Naive thymus-derived CD4-positive, alpha-beta T cell (primary cell): ENCODE measurements at regions not wholly inside any gene's neighbourhood (a gene's known extent, or its start where the extent isn't known, plus 50 kb on each side); places are given as distances from the start of the nearest gene placed in this dataset.

ENCODE experiments used
- ATAC-seq: fragments of 150-1000 bp; cut with Tn5 transposase; 2 replicates; pipeline ENCODE4 v1.10.0; 2021; ENCODE audit warnings: mild to moderate bottlenecking, moderate library complexity
- CTCF ChIA-PET: fragments of 350-600 bp; sonication (Branson Sonifier 250); formaldehyde crosslinking; loops from one replicate; lab custom pipeline; 2021; ENCODE audit warnings: antibody characterized with exemption; lab: Charles Lee
- POLR2A ChIA-PET: fragments of 350-600 bp; sonication (Branson Sonifier 250); formaldehyde crosslinking; loops from one replicate; lab custom pipeline; 2021; ENCODE audit warnings: antibody characterized with exemption, inconsistent platforms; lab: Charles Lee
- DNase-seq, 9 donors: peaks; one replicate each; pipeline versions ENCODE4 v3.0.0 to v3.0.0-alpha.2; 2020 to 2022; ENCODE audit warnings: mixed read lengths in 1 of 9
- H3K27ac ChIP-seq: one replicate; pipeline ENCODE4 v1.7.0; 2013; ENCODE audit warnings: mild to moderate bottlenecking, low read depth, low read length, moderate library complexity
- H3K27me3 ChIP-seq, 2 donors: one replicate each; pipeline ENCODE4 v1.7.0; 2013; ENCODE audit warnings: low read length in 2 of 2, mild to moderate bottlenecking in 2 of 2, moderate library complexity in 2 of 2; ENCODE audit not compliant: control insufficient read depth in 2 of 2, insufficient read depth in 2 of 2
- H3K36me3 ChIP-seq, 3 experiments: 1 replicate in 2 of 3; 2 replicates in 1 of 3; pipeline ENCODE4 v1.7.0; 2013; ENCODE audit warnings: low read length in 3 of 3, mild to moderate bottlenecking in 3 of 3, moderate library complexity in 1 of 3; ENCODE audit not compliant: insufficient read depth in 3 of 3, control insufficient read depth in 2 of 3
- H3K4me1 ChIP-seq, 2 donors: one replicate each; pipeline ENCODE4 v1.7.0; 2013; ENCODE audit warnings: low read length in 2 of 2, mild to moderate bottlenecking in 2 of 2, moderate library complexity in 1 of 2; ENCODE audit not compliant: control insufficient read depth in 2 of 2, insufficient read depth in 2 of 2
- H3K4me3 ChIP-seq: 2 replicates; pipeline ENCODE4 v1.7.0; 2013; ENCODE audit warnings: mild to moderate bottlenecking, low read length
- H3K9me3 ChIP-seq, 3 experiments: 1 replicate in 2 of 3; 2 replicates in 1 of 3; pipeline ENCODE4 v1.7.0; 2013; ENCODE audit warnings: low read length in 3 of 3; ENCODE audit not compliant: control insufficient read depth in 2 of 3
- H3K27ac Mint-ChIP-seq, 9 donors: one replicate each; pipeline ENCODE4 v1.8.0; 2020 to 2022; ENCODE audit warnings: mixed read lengths in 9 of 9, mild to moderate bottlenecking in 8 of 9, moderate library complexity in 5 of 9, inconsistent platforms in 2 of 9
- H3K27me3 Mint-ChIP-seq, 5 donors: one replicate each; pipeline ENCODE4 v1.8.0; 2021 to 2022; ENCODE audit warnings: mixed read lengths in 5 of 5, mild to moderate bottlenecking in 1 of 5
- H3K36me3 Mint-ChIP-seq, 5 donors: one replicate each; pipeline ENCODE4 v1.8.0; 2020 to 2022; ENCODE audit warnings: mixed read lengths in 5 of 5, mild to moderate bottlenecking in 3 of 5, inconsistent platforms in 1 of 5
- H3K4me1 Mint-ChIP-seq, 7 donors: one replicate each; pipeline ENCODE4 v1.8.0; 2020 to 2022; ENCODE audit warnings: mixed read lengths in 7 of 7, mild to moderate bottlenecking in 3 of 7, inconsistent platforms in 1 of 7
- H3K4me3 Mint-ChIP-seq, 10 donors: one replicate each; pipeline ENCODE4 v1.8.0; 2020 to 2022; ENCODE audit warnings: mild to moderate bottlenecking in 10 of 10, mixed read lengths in 10 of 10, moderate library complexity in 6 of 10, inconsistent platforms in 2 of 10
- H3K9me3 Mint-ChIP-seq, 11 donors: one replicate each; pipeline ENCODE4 v1.8.0; 2020 to 2022; ENCODE audit warnings: mixed read lengths in 11 of 11, mild to moderate bottlenecking in 4 of 11, inconsistent platforms in 1 of 11, moderate library complexity in 1 of 11
- intact Hi-C, 2 donors: fragments of 100-400 bp; cut with micrococcal nuclease; formaldehyde crosslinking; loops; one replicate each; pipeline ENCODE4 v1.15.1; 2023

GRCh38 chr18:45139478-45139877 lies 458.8 kb downstream of the SETBP1 start:
- Histone ChIP-seq H3K4me1 (no peaks in the 10 kb centered on the region), H3K36me3 (no peaks in the 10 kb centered on the region), H3K27me3 (no peaks in the 10 kb centered on the region), H3K9me3 (no peaks in the 10 kb centered on the region), H3K4me3 (no peak overlapping the region), H3K27ac (no peak overlapping the region)
- Mint-ChIP-seq H3K4me3 (no peak overlapping the region), H3K9me3 (peaks cover 0 to 11% (median 3%) of the 10 kb centered on the region in 11 donors), H3K27ac (no peak overlapping the region), H3K36me3 (no peaks in the 10 kb centered on the region), H3K27me3 (peaks cover 0 to 11% (median 6%) of the 10 kb centered on the region in 5 donors), H3K4me1 (peaks cover 0 to 5% (median 0%) of the 10 kb centered on the region in 7 donors)
- ATAC-seq: no peak
- ChIA-PET CTCF (no interaction called here), POLR2A (no interaction called here)
- intact Hi-C loops: no loop called here
- no peak for DNase-seq

- Histone ChIP-seq H3K36me3 (no peaks in the 10 kb centered on the region), H3K27me3 (no peaks in the 10 kb centered on the region), H3K4me3 (no peak overlapping the region), H3K4me1 (no peaks in the 10 kb centered on the region), H3K9me3 (no peaks in the 10 kb centered on the region), H3K27ac (no peak overlapping the region)
- ChIA-PET CTCF (no interaction called here), POLR2A (no interaction called here)
- Mint-ChIP-seq H3K9me3 (peaks cover 0 to 13% (median 3%) of the 10 kb centered on the region in 11 donors), H3K36me3 (no peaks in the 10 kb centered on the region), H3K27me3 (peaks cover 0 to 9% (median 6%) of the 10 kb centered on the region in 5 donors), H3K4me1 (peaks cover 0 to 5% (median 0%) of the 10 kb centered on the region in 7 donors), H3K4me3 (no peak overlapping the region), H3K27ac (no peak overlapping the region)
- DNase-seq: no peak
- no peak for ATAC-seq
- intact Hi-C loops: no loop called here
These were observed 462.2 kb downstream of the SETBP1 start for GRCh38 chr18:45142868-45143267.

- no peaks in the 10 kb centered on the region for H3K36me3 ChIP-seq
- CTCF ChIA-PET: no interaction called here
- intact Hi-C loops: no loop called here
- ATAC-seq: no peak
- H3K27ac ChIP-seq: no peak overlapping the region
- H3K4me3 ChIP-seq: no peak overlapping the region
- H3K4me1 Mint-ChIP-seq: no peaks in the 10 kb centered on the region
- no peak overlapping the region for H3K4me3 Mint-ChIP-seq
- H3K27ac Mint-ChIP-seq: no peak overlapping the region
- no peaks in the 10 kb centered on the region for H3K9me3 ChIP-seq
- peaks cover 0 to 5% (median under 1%) of the 10 kb centered on the region in 11 donors for H3K9me3 Mint-ChIP-seq
- H3K27me3 Mint-ChIP-seq: peaks cover 0 to 4% (median 0%) of the 10 kb centered on the region in 5 donors
- POLR2A ChIA-PET: no interaction called here
- no peaks in the 10 kb centered on the region for H3K36me3 Mint-ChIP-seq
- DNase-seq: no peak
- no peaks in the 10 kb centered on the region for H3K4me1 ChIP-seq
- no peaks in the 10 kb centered on the region for H3K27me3 ChIP-seq
These were observed 465.6 kb upstream of the SLC14A2 start for GRCh38 chr18:45149712-45150111.

GRCh38 chr18:45151645-45152044 lies 463.6 kb upstream of the SLC14A2 start:
- POLR2A ChIA-PET: no interaction called here
- intact Hi-C loops: no loop called here
- no peaks in the 10 kb centered on the region for H3K36me3 ChIP-seq
- Mint-ChIP-seq H3K4me3 (no peak overlapping the region), H3K4me1 (no peaks in the 10 kb centered on the region), H3K27me3 (peaks cover 0 to 4% (median 0%) of the 10 kb centered on the region in 5 donors), H3K27ac (no peak overlapping the region), H3K36me3 (no peaks in the 10 kb centered on the region), H3K9me3 (peaks cover 0 to 3% (median 0%) of the 10 kb centered on the region in 11 donors)
- H3K27me3 ChIP-seq: no peaks in the 10 kb centered on the region
- ATAC-seq: no peak
- CTCF ChIA-PET: no interaction called here
- no peaks in the 10 kb centered on the region for H3K4me1 ChIP-seq
- no peak overlapping the region for H3K27ac ChIP-seq
- H3K4me3 ChIP-seq: no peak overlapping the region
- H3K9me3 ChIP-seq: no peaks in the 10 kb centered on the region
- no peak for DNase-seq

- Mint-ChIP-seq H3K4me3 (no peak overlapping the region), H3K27me3 (peaks cover 0 to 11% (median 4%) of the 10 kb centered on the region in 5 donors), H3K4me1 (no peaks in the 10 kb centered on the region), H3K27ac (no peak overlapping the region), H3K36me3 (no peaks in the 10 kb centered on the region), H3K9me3 (peaks cover 0 to 3% (median 0%) of the 10 kb centered on the region in 11 donors)
- no peak overlapping the region for H3K4me3 ChIP-seq
- no peaks in the 10 kb centered on the region for H3K27me3 ChIP-seq
- no peak for DNase-seq
- H3K4me1 ChIP-seq: no peaks in the 10 kb centered on the region
- ChIA-PET POLR2A (no interaction called here), CTCF (no interaction called here)
- no peaks in the 10 kb centered on the region for H3K36me3 ChIP-seq
- H3K9me3 ChIP-seq: no peaks in the 10 kb centered on the region
- H3K27ac ChIP-seq: no peak overlapping the region
- intact Hi-C loops: no loop called here
- ATAC-seq: no peak
These were observed 459.8 kb upstream of the SLC14A2 start for GRCh38 chr18:45155526-45155925.

- DNase-seq: no peak
- ChIA-PET CTCF (no interaction called here), POLR2A (no interaction called here)
- no peak overlapping the region for H3K4me3 ChIP-seq
- Mint-ChIP-seq H3K36me3 (no peaks in the 10 kb centered on the region), H3K9me3 (peaks cover 0 to 5% (median 0%) of the 10 kb centered on the region in 11 donors), H3K4me3 (no peak overlapping the region), H3K27me3 (peaks cover 0 to 16% (median 6%) of the 10 kb centered on the region in 5 donors), H3K4me1 (no peaks in the 10 kb centered on the region), H3K27ac (no peak overlapping the region)
- no peaks in the 10 kb centered on the region for H3K9me3 ChIP-seq
- ATAC-seq: no peak
- no peak overlapping the region for H3K27ac ChIP-seq
- H3K4me1 ChIP-seq: no peaks in the 10 kb centered on the region
- intact Hi-C loops: no loop called here
- no peaks in the 10 kb centered on the region for H3K27me3 ChIP-seq
- H3K36me3 ChIP-seq: no peaks in the 10 kb centered on the region
These were observed 458.3 kb upstream of the SLC14A2 start for GRCh38 chr18:45156946-45157345.

- no peak overlapping the region for H3K4me3 ChIP-seq
- H3K4me1 ChIP-seq: no peaks in the 10 kb centered on the region
- H3K9me3 ChIP-seq: no peaks in the 10 kb centered on the region
- Mint-ChIP-seq H3K9me3 (peaks cover 0 to 6% (median 0%) of the 10 kb centered on the region in 11 donors), H3K27me3 (peaks cover 0 to 18% (median 6%) of the 10 kb centered on the region in 5 donors), H3K4me1 (no peaks in the 10 kb centered on the region), H3K4me3 (no peak overlapping the region), H3K27ac (no peak overlapping the region), H3K36me3 (no peaks in the 10 kb centered on the region)
- H3K27me3 ChIP-seq: no peaks in the 10 kb centered on the region
- CTCF ChIA-PET: no interaction called here
- H3K27ac ChIP-seq: no peak overlapping the region
- ATAC-seq (no peak), DNase-seq (no peak)
- no peaks in the 10 kb centered on the region for H3K36me3 ChIP-seq
- POLR2A ChIA-PET: no interaction called here
- intact Hi-C loops: no loop called here
These were observed 457.7 kb upstream of the SLC14A2 start for GRCh38 chr18:45157576-45157975.
